Fibroblast of the aortic adventitia (primary cell): ENCODE measurements at regions not wholly inside any gene's neighbourhood (a gene's known extent, or its start where the extent isn't known, plus 50 kb on each side); places are given as distances from the start of the nearest gene placed in this dataset.
A peak's percentile ranks its signal among the peaks of the same experiment; 100 is the strongest.

Experiments
- DNase-seq: peaks from one replicate; pipeline ENCODE4 v3.0.0-alpha.2; 2010; ENCODE audit warnings: low read depth
- H3K4me3 ChIP-seq: 2 replicates; pipeline ENCODE4 v1.5.1; 2011; ENCODE audit warnings: low read depth, mild to moderate bottlenecking, control low read depth, low read length, moderate library complexity
- TF ChIP-seq, protein P1 (sequence below): IDR thresholded peaks from 2 replicates; pipeline ENCODE4 v1.5.1; 2011; ENCODE audit warnings: mild to moderate bottlenecking, low read length, control low read depth, inconsistent platforms; ENCODE audit not compliant: insufficient read depth

- H3K4me3 ChIP-seq = no peak overlapping the region
- TF ChIP-seq, protein P1, sequence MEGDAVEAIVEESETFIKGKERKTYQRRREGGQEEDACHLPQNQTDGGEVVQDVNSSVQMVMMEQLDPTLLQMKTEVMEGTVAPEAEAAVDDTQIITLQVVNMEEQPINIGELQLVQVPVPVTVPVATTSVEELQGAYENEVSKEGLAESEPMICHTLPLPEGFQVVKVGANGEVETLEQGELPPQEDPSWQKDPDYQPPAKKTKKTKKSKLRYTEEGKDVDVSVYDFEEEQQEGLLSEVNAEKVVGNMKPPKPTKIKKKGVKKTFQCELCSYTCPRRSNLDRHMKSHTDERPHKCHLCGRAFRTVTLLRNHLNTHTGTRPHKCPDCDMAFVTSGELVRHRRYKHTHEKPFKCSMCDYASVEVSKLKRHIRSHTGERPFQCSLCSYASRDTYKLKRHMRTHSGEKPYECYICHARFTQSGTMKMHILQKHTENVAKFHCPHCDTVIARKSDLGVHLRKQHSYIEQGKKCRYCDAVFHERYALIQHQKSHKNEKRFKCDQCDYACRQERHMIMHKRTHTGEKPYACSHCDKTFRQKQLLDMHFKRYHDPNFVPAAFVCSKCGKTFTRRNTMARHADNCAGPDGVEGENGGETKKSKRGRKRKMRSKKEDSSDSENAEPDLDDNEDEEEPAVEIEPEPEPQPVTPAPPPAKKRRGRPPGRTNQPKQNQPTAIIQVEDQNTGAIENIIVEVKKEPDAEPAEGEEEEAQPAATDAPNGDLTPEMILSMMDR = no peak
- peak; percentile 97 for DNase-seq
These were observed 183.6 kb upstream of the SLC38A2 start for GRCh38 chr12:46556105-46556559.

GRCh38 chr12:46555406-46555852 lies 182.9 kb upstream of the SLC38A2 start:
- peak; percentile 92 for DNase-seq
- H3K4me3 ChIP-seq = peak overlapping the region; percentile 6
- TF ChIP-seq, protein P1 = no peak

- TF ChIP-seq, protein P1 = no peak
- peak; percentile 37 for DNase-seq
- H3K4me3 ChIP-seq = no peak overlapping the region
These were observed 181.9 kb upstream of the SLC38A2 start for GRCh38 chr12:46554460-46554859.

DNA sequence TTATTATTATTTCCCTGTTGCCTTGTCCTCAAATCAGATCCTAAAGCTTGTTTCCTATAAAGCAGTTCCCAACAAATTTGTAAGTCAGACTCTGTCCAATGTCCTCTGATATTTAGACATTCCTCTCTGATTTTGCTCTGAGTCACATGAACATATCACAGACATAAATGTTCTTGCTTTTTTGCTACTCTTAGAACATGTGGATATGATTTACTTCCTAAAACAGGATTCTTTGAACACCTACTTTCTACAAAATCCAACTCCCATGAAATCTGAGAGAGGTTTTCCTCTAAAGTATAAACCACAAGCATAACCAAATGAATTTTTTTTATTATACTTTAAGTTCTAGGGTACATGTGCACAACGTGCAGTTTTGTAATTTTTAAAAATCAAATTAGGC lies 181.3 kb upstream of the SLC38A2 start:
- TF ChIP-seq, protein P1 = no peak
- peak; percentile 81 for DNase-seq
- no peak overlapping the region for H3K4me3 ChIP-seq

DNA sequence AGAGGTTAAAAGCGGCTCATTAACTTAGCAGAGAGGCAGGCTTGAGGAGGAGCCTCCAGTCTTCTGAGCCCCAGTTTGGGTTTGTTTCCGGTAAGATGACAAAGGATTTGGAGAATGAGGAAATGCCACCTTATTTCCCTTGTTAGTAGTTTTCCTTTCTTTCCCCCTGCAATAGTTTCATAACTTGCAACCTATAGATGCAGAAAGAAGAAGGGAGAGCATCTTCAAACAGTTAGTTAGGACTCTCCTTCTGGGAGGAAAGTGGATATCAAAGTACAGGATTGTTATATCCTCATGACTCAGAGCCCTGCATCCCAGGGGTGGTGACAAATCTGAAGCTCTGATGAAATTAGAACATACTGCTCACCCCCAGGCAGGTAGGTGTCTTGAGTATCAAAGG lies 180.7 kb upstream of the SLC38A2 start:
- no peak overlapping the region for H3K4me3 ChIP-seq
- DNase-seq = peak; percentile 74

DNA sequence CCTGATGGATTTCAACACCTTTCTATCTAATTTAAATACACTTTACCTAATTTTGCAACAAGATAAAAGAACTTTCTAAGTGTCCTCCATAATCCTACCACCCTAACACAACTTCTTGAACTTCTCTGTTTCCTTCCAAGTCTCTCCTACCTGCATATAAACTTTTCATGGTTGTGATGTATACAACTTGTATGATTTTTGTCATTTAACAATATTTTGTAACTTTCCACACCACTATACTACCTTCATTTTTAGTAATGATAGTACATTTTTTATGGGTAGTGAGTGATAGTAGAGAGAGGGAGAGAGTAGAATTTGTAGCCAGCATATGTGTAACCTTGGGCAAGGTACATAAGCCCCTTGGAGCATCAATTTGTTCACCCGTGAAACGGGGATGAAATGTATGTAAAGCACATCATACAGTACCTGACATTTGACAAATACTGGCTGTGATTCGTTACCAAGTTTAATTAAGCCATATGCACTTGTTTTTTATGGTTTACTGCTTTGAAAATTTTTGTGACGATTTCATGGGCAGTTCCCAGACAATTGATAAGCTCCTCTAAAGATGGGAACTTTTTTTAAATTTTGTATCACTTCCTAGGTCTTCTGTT lies 177.8 kb upstream of the SLC38A2 start:
- no peak for DNase-seq
- no peak overlapping the region for H3K4me3 ChIP-seq
- TF ChIP-seq, protein P1 = no peak

More for the DNA sequence above, 180.7 kb upstream of the SLC38A2 start:
- TF ChIP-seq, protein P1 = no peak
